Tongue (tissue), 1 donor: ENCODE measurements at regions not wholly inside any gene's neighbourhood (a gene's known extent, or its start where the extent isn't known, plus 50 kb on each side); places are given as distances from the start of the nearest gene placed in this dataset.

Experiments
- DNase-seq: peaks from one replicate; pipeline ENCODE4 v3.0.0-alpha.2; 2015

- no peak for DNase-seq
Measured at GRCh38 chr5:82849885-82850284, 227.3 kb downstream of the TMEM167A start.

DNA sequence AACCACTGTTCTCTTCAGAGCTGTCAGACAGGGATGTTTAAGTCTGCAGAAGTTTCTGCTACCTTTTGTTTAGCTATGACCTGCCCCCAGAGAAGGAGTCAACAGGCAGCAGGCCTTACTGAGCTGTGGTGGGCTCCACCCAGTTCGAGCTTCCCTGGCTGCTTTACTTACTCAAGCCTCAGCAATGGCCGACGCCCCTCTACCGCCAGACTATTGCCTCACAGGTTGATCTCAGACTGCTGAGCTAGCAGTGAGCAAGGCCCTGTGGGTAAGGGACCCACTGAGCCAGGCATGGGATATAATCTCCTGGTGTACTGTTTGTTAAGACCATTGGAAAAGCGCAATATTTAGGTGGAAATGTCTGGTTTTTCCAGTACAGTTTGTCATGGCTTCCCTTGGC, 229.6 kb downstream of the TMEM167A start:
- DNase-seq = no peak

DNA sequence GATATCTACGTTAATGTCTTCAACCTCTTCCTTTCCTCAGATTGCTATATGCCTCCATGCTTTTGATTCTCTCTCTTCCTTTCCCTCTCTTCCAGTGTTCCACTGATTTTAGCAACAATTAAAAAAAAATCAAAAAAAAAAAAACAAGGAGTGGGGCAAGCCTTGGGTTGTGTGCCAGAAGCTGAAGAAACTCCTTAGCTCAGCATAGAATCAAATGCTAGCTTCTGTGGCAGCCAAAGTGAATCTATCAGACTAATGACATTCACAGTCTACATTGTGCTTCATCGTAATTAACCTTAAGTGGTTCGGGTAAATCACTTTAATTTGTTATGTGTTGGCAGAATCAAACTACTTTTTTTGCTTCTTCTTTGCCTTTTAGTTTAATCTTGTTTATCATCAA, 237.3 kb downstream of the TMEM167A start:
- no peak for DNase-seq

GRCh38 chr5:82835488-82835887, 241.7 kb downstream of the TMEM167A start:
- DNase-seq = no peak

DNA sequence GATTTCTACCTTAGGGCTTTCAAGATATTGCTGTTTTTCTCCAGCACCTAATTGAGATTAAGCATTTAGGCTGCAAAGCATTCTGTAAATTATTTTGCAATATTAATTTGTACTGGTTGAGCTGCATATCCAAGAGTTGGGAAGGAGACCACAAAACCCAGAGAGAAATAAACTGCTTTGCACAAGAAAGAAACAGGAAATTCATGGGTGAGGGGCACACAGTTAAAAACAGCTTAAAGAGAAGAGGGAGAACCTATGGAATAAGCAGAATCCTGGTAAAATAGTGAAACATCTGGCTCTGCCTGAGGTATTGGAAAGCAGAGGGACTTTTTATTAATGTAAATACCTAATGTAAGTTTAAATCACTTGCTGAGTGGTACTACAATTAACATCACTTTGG, 243.0 kb downstream of the TMEM167A start:
- no peak for DNase-seq

GRCh38 chr5:82833277-82833676, 243.9 kb downstream of the TMEM167A start:
- DNase-seq = no peak

DNA sequence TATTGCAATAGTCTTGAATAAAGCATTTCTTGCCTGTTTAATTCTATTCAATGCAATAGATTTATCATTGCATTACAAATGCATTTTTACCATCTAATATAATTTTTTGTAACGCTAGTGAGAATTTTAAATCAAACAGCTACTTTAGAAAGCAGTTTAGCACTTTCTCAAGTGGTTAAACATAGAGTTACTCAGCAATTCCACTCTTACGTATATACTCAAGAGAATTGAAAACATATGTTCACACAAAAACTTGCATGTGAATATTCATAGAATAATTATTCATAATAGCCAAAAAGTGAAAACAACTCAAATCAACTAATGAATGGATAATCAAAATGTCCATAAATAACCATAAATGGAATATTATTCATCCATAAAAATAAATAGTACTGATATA, 244.7 kb downstream of the TMEM167A start:
- DNase-seq = no peak

GRCh38 chr5:82828211-82828610, 249.0 kb downstream of the TMEM167A start:
- DNase-seq = peak; percentile 44

DNA sequence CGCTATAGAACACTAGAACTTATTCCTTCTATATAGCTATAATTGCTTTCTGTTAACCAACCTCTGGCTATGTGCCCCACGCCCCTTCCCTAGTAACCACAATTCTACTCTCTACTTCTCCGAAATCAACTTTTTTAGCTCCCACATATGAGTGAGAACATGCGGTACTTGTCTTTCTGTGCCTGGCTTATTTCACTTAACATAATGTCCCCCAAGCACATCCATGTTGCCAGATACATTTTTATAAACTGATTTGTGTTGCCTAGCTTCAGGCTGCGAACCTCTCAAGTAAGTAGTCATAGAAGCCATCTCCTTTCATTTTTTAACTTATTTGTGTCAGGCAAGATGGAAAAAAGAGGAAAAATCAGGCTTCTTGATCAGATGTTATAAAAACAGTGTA, 249.5 kb downstream of the TMEM167A start:
- peak; percentile 30 for DNase-seq

DNA sequence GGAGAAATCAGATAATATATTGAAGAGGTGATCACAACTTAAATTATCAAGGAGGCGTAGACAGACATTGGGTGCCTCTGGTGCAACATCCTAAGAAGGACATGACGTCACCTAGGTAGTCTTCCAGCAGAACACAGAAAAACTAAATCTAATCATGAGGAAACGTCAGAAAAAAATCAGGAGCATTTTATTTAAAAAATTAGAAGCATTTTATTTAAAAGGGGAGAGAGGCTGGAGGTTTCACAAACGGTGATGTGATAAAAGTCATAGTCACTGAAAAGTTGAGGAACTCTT, 254.6 kb downstream of the TMEM167A start:
- no peak for DNase-seq

GRCh38 chr5:82821846-82822633, 255.2 kb downstream of the TMEM167A start:
- DNase-seq = peak; percentile 69

GRCh38 chr5:82820961-82821845, 256.0 kb downstream of the TMEM167A start:
- DNase-seq = peak; percentile 13

DNA sequence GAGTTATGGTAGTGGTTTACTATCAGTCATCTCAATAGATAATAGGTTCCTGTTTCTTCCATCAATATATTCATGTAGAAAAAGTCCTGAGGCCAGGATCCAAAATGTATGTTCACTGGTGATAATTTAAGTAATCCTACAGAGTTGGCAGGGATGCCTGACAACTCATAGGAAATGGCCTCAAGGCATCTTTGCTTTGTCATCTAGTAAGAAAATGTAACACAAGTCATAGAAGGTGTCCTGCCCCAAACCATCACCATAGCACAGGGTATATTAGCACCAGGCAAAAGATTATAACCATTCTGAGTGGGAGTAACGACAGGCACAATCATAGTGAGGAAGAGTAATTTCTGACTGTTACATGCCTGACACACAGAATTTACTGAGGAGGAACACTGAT, 257.0 kb downstream of the TMEM167A start:
- no peak for DNase-seq

- no peak for DNase-seq
Measured at GRCh38 chr5:82817897-82818676, 259.1 kb downstream of the TMEM167A start.

- DNase-seq = no peak
Measured at GRCh38 chr5:82816926-82817325, 260.3 kb downstream of the TMEM167A start.

GRCh38 chr5:82815871-82816270, 261.3 kb downstream of the TMEM167A start:
- no peak for DNase-seq

DNA sequence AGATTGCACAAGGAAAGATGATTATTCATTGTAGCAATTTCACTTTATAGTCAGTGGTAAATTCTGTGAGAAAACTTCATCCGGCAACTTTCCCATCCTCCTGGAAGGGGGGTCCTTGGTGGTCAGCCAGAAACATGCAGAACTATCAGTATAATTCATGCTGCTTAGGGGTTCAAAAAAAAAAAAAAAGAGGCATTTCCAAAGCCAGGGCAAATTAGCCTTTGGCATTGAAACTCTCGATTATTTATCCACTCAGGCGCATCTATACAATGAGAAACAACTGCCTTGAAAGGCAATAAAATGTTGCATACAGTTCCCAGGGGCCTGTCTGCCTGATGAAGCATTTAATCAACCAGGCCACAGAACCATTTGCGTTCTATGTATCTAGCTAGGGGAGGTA, 263.3 kb downstream of the TMEM167A start:
- peak; percentile 39 for DNase-seq

DNA sequence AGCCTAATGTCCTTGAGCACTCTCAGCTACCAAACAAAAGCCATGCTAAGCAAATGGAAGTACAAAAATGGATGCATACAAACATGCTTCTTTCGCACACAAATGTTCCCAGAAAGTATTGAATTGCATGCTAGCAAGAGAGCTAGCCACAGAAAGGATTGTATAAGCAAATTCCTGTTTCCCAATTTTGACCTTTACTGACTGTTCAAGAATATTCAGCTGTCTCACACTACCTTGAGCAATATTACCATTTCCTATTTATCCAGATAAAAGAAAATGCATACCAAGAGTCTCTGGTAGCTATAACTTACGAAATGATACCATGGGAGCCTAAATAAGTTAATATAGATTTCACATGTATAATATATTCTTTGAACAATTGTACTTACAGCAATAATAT, 264.6 kb downstream of the TMEM167A start:
- DNase-seq = no peak

GRCh38 chr5:82811490-82811889, 265.7 kb downstream of the TMEM167A start:
- no peak for DNase-seq

- DNase-seq = no peak
Measured at GRCh38 chr5:82809420-82810143, 267.6 kb downstream of the TMEM167A start.

DNA sequence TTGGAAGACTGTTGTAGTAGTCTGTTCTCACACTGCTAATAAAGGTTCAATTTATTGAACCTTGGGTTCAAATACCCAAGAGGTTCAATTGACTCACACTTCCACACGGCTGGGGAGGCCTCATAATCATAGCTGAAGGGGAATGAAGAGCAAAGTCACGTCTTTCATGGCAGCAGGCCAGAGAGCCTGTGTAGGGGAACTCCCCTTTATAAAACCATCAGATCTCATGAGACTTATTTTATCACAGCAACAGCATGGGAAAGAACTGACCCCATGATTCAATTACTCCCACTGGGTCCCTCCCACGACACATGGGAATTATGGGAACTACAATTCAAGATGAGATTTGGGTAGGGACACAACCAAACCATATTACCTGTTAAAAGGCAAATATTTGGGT, 268.2 kb downstream of the TMEM167A start:
- no peak for DNase-seq

DNA sequence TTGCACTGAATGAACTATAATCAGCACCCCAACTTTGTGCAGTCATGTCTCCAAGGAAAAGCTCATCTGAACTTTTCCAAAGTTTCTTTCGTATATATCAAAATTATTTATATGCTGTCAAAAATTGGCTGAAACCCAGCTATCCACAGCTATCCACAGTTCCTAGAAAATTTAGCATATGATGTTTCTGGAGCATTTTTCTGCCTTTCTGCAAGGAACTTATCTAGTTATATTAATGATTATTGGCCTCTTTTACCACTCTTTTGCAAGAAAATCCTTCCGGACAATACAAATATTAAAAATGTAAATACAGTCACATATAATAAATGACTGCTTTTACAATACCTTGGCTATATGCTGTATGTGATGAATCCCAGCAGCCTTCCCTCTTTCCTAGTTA, 270.2 kb downstream of the TMEM167A start:
- DNase-seq = no peak
